ENCODE measurements at regions not wholly inside any gene's neighbourhood (a gene's known extent, or its start where the extent isn't known, plus 50 kb on each side); places are given as distances from the start of the nearest gene placed in this dataset.

DNA sequence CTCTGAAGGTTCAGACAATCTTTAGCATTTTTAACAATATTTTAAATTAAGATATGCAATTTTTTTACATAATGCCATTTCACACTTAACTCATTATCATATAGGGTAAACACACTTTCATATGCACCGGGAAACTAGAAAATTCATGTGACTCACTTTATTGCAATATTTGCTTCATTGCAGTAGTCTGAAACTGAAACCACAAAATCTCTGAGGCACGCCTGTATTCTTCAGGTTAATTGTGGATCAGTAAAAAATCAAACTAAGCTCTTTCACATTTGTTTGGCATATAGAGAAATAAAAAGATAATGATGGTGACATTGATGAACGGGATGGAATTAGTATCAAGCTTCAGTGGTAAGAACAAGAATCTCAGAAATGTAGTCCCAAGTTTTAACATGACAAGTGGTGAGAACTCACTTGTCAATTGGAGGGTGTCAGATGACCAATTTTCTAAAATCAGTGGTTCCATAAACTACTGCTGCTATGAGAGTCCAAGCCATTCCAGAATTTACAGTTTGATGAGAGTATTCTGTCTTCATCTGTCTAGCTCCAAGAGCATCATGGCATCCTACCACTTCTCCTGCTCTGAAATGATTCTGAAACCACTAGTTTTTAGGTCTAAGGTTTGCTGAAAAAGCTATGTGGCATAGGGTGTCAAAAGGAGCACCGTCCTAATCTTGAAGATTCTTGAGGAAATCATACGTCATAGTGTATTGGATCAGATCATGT lies 281.0 kb downstream of the PTPRC start:
- no peak for TF ChIP-seq EZH2 (IDR thresholded peaks at IDR 0.05; ENCODE audit: borderline replicate concordance, low read length)
- TF ChIP-seq CTCF (conservative IDR thresholded peaks at IDR 0.05 in 1 of 2, IDR thresholded peaks at IDR 0.05 in 1 of 2; ENCODE audit: extremely low read depth in 1 of 2, insufficient read depth in 1 of 2, low read depth in 1 of 2, low read length in 2 of 2): no peak
